ENCODE measurements at regions not wholly inside any gene's neighbourhood (a gene's known extent, or its start where the extent isn't known, plus 50 kb on each side); places are given as distances from the start of the nearest gene placed in this dataset.

DNA sequence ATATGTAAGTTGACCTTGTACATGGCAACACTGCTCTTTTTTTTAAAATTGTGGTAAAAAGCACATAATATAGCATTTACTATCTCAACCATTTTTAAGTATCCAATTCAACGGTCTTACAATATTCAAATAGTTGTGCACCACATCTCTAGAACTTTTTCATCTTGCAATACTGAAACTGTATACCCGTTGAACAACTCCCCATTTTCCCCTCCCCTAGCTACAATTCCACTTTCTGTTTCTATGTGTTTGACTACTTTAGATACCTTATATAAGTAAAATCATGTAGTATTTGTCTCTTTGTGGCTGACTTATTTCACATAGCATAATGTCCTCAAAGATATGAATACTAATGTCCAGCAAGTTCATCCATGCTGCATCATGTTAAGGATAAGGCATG lies 452.1 kb downstream of the TXNL1 start:
- TF ChIP-seq CTCF (IDR thresholded peaks at IDR 0.05) (no peak), POLR2A (IDR thresholded peaks at IDR 0.05) (no peak)
